Breast epithelium (tissue), 4 donors: ENCODE measurements at regions not wholly inside any gene's neighbourhood (a gene's known extent, or its start where the extent isn't known, plus 50 kb on each side); places are given as distances from the start of the nearest gene placed in this dataset.

Experiments used
- DNase-seq, 2 donors: peaks; one replicate each; pipeline ENCODE4 v3.0.0-alpha.2; 2019; ENCODE audit warnings: low spot score in 2 of 2
- H3K27ac ChIP-seq, 2 donors: fragments of 200-600 bp; sonication (generic) in 1 of 2; one replicate each; pipeline ENCODE4 v1.5.1; 2016 to 2019; ENCODE audit warnings: mild to moderate bottlenecking in 1 of 2
- H3K27me3 ChIP-seq, 2 donors: fragments of 200-600 bp; sonication (generic) in 1 of 2; one replicate each; pipeline versions ENCODE4 v1.5.1 to v1.6.0; 2017 to 2019; ENCODE audit warnings: control low read depth in 1 of 2, mild to moderate bottlenecking in 1 of 2
- H3K36me3 ChIP-seq: fragments of 200-600 bp; one replicate; pipeline ENCODE4 v1.5.1; 2019
- H3K4me1 ChIP-seq, 2 donors: fragments of 200-600 bp; sonication (generic); one replicate each; pipeline ENCODE4 v1.5.1; 2016 to 2019; ENCODE audit warnings: control low read depth in 1 of 2
- H3K4me3 ChIP-seq, 3 donors: fragments of 200-600 bp; sonication (generic); 1 replicate in 2 of 3; 2 replicates in 1 of 3; pipeline ENCODE4 v1.5.1; 2016 to 2019; ENCODE audit warnings: mild to moderate bottlenecking in 3 of 3, moderate library complexity in 2 of 3
- H3K9me3 ChIP-seq, 2 donors: fragments of 200-600 bp; sonication (generic) in 1 of 2; one replicate each; pipeline ENCODE4 v1.5.1; 2016 to 2019; ENCODE audit warnings: control low read depth in 1 of 2
- CTCF ChIP-seq, 3 donors: fragments of 450-650 bp; IDR thresholded peaks; one replicate each; pipeline ENCODE4 v1.5.1; 2016 to 2017; ENCODE audit warnings: antibody characterized with exemption in 3 of 3, mild to moderate bottlenecking in 3 of 3, moderate library complexity in 3 of 3
- POLR2A ChIP-seq: fragments of 450-650 bp; IDR thresholded peaks from one replicate; pipeline ENCODE4 v1.6.1; 2016; ENCODE audit warnings: antibody characterized with exemption, mild to moderate bottlenecking, moderate library complexity
- POLR2AphosphoS5 ChIP-seq, 3 donors: sonication (generic); formaldehyde crosslinking; IDR thresholded peaks; one replicate each; pipeline ENCODE4 v1.6.1; 2017; ENCODE audit warnings: antibody characterized with exemption in 3 of 3
- intact Hi-C: fragments of 100-400 bp; cut with DNase I; formaldehyde crosslinking; loops from one replicate; pipeline ENCODE4 v1.15.1; 2023; ENCODE audit warnings: low total_unique reads

GRCh38 chr7:33853361-33854062, 51.8 kb upstream of the BMPER start:
- no peaks in the 10 kb centered on the region for H3K9me3 ChIP-seq
- H3K4me1 ChIP-seq = no peaks in the 10 kb centered on the region
- no peak overlapping the region for H3K27ac ChIP-seq
- H3K4me3 ChIP-seq = no peak overlapping the region
- TF ChIP-seq CTCF (IDR thresholded peaks at IDR 0.05) (no peak), POLR2A (no peak)
- intact Hi-C loops = no loop called here
- no peaks in the 10 kb centered on the region for H3K27me3 ChIP-seq
- no peaks in the 10 kb centered on the region for H3K36me3 ChIP-seq
- DNase-seq = no peak

GRCh38 chr7:33854178-33854577, 51.2 kb upstream of the BMPER start:
- Histone ChIP-seq H3K27ac (no peak overlapping the region), H3K4me1 (no peaks in the 10 kb centered on the region), H3K4me3 (no peak overlapping the region), H3K27me3 (no peaks in the 10 kb centered on the region), H3K9me3 (no peaks in the 10 kb centered on the region), H3K36me3 (no peaks in the 10 kb centered on the region)
- no peak for DNase-seq
- intact Hi-C loops = no loop called here
- no peak for TF ChIP-seq POLR2A
- no peak for TF ChIP-seq POLR2AphosphoS5 (IDR thresholded peaks at IDR 0.05)
- TF ChIP-seq CTCF (IDR thresholded peaks at IDR 0.05) = no peak

- no peaks in the 10 kb centered on the region for H3K27me3 ChIP-seq
- H3K4me3 ChIP-seq = no peak overlapping the region
- H3K9me3 ChIP-seq = peaks cover 0 to 3% of the 10 kb centered on the region in 2 donors
- TF ChIP-seq CTCF (IDR thresholded peaks at IDR 0.05) (no peak), POLR2AphosphoS5 (IDR thresholded peaks at IDR 0.05) (no peak), POLR2A (no peak)
- H3K36me3 ChIP-seq = no peaks in the 10 kb centered on the region
- intact Hi-C loops = no loop called here
- H3K4me1 ChIP-seq = no peaks in the 10 kb centered on the region
- no peak for DNase-seq
- H3K27ac ChIP-seq = no peak overlapping the region
These were observed 50.5 kb upstream of the BMPER start for GRCh38 chr7:33854801-33855350.
